M059J (cell line): ENCODE measurements at regions not wholly inside any gene's neighbourhood (a gene's known extent, or its start where the extent isn't known, plus 50 kb on each side); places are given as distances from the start of the nearest gene placed in this dataset.
A peak's percentile ranks its signal among the peaks of the same experiment; 100 is the strongest.

Experiments
- DNase-seq: peaks from one replicate; pipeline ENCODE4 v3.0.0-alpha.2; 2012; ENCODE audit warnings: low read depth

DNA sequence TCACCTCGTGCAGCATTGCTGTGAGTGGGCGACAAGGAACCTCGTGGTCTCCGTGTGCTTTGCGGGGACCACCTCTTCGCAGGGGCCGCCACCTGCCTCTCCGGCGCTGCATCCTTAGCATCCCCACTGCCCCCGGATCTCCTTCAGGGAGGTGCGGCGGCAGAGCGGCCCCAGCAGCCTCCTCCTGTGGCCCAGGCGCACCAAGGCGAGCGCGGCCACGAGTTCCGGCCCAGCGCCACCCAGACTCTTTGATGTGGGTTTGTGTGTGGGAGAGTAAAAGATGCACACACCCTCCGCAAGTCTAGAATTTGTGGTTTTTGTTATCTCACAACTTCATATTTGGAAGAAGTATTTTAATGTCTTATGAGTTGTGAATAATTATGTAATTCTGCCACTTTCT is 118.8 kb upstream of the DIO3 start:
- DNase-seq: no peak

DNA sequence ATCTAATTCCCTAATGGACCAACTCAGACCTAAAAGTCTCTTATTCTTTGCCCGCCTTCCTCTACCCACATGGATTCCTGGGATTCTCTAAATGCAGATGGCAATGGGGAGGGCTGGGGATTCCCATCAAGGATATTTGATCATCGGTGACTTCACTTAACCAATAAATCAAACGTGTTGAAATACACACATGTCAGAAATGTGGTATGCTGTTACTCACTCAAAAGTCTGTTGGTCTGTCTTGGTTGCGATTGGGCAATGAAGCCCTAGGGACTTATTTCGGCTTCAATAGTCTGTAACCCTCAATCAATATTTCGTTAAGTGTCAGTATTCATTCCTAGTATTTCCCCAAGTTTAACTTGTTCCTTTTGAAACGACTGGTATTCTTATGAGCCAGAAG is 117.2 kb upstream of the DIO3 start:
- DNase-seq: peak; percentile 70

DNA sequence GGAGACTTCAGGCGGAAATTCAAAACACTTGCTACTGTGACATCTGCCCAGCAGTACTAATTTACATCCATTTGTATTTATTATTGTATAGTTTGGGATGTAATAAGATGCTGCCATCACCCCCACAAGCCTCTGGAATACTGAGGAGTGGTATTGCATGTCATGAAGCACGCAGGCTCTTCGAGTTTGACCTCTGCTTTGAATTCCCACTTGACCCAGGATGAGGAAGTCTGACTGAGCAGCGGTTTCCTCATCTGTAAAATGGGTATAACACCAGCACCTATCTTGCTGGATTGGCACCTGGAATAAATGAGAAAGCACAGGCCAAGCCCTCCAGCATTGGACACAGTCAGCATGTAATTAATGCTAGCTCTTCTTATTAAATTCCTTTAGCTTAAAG is 116.0 kb upstream of the DIO3 start:
- no peak for DNase-seq

GRCh38 chr14:101446387-101446969 is 114.8 kb upstream of the DIO3 start:
- no peak for DNase-seq

DNA sequence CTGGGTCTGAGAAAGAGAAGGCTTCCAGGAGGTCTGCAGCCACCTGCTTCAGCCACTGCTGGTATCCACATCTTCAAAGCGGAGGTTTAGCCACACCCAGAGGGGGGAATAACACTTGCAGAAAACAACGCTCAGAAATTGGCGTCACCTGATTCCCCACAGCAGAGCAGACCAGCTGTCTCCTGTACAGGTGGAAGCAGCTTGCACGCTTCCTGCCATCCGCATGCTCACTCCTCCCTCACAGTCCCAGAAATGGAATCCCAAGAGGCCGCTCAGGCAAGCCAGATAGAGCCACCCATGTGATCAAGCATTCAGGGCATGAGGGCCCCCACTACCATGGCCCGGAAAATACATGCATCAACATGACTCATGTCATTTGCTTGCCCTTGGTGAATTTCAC is 112.2 kb upstream of the DIO3 start:
- no peak for DNase-seq

GRCh38 chr14:101451166-101451565 is 110.1 kb upstream of the DIO3 start:
- no peak for DNase-seq

DNA sequence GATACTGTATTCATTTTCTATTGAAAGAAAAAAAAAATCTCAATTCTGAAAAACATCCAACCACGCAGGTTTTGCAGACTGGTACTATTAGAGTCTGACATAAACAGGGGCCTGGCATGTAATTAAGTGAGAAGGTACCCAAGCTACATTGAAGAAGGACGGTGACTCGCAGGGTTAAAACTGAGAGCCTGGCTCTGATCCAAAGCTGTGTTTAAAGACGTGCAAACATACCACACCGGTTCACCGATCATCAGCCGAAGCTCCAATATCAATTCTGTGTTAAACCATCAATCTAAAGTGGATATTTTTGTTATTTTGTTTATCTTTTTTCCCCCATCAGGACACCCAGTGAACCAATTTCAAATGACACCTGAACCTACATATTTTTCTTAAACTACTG is 108.1 kb upstream of the DIO3 start:
- DNase-seq: no peak

DNA sequence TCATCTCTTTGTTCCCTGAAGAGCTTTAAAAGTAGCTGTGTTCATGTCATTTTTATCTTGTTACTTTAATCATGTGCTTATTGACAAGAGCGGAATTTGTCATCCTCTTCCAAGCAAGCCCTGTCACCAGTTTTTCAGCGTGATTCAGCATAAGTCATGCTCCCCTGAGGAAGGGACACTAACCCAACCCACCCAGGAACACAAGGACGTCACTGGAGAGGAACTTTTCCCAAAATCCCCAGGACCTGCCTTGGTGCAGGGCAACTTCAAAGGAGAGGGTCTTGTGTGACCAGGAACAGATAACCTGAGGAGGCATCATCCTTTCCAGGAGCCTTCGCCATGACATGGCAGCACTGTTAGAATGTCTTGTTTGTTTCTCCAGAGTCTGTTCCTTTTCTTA is 107.1 kb upstream of the DIO3 start:
- peak; percentile 46 for DNase-seq

DNA sequence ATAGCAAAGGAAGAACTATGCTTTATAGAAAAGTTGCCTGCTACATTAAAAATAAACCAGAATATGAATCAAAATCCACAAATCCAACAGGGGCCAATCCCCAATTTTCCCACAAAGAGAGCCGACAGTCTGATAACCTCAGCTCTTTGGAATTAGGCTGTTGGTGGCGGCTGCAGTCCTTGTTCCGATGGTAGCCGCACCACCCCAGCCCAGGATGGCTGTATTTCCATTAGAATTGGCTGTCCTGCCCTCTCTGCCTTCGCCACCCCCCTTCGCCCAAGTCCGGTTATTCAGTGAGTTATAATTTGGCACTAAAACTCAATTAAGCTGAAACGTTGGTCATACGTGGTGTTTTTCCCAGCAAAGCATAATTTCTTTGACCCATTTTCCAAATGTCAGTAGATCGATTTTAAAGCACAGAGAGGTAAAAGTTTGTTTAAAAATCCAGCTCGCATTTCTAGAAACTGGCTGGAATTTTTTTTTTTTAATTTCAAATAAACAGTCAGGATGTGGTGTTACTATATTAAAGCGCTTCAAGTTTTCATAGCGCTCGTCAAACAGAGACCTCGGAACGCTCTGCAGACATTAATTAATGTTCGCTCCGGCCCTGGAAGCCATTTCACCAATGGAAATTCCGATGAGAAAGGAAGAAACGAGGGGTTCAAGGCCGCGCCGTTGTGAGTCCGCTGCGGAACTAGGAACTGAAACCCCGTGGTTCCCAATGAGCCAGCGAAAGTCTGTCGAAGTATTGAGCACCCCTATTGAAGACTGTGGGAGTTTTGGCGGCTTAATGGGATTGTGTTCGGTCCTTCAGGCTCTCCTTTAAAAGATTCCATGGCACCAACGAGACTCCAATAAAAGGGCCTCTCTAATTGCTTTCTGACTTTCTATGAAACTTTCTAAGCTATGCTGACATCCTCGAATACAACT is 104.8 kb upstream of the DIO3 start:
- no peak for DNase-seq

DNA sequence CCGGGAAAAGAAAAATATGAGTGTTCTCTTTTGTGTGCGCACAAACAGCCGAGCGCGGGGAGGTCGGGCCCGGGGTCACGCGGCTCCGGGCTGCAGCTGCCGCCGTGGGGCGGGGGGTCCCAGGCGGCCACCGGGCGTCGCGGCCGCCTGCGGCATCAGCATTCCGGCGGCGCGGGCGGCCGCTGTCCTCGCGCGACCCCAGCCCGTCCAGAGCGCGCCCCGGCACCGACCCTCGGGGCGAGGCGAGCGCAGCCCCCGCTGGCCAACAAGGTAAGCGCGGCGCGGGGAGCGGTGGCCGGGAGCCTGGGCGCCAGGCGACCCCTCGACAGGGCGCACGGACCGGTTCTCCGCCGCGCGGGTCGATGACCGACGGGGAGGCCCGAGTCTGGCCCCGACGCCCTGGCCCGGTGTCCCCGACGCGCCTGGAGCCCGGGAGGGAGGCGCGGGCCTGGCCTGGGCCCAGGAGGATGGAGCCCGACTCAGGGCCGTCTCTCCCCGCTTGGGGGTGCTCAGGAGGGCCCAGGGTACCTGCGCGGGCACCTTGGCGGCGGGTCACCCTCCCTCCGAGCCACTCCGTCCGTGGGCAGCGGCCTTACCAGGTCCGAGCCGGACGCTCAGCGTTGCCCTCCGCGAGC is 103.9 kb upstream of the DIO3 start:
- DNase-seq: no peak

- no peak for DNase-seq
These were observed 103.2 kb upstream of the DIO3 start for GRCh38 chr14:101457936-101458740.

GRCh38 chr14:101458741-101459550 is 102.3 kb upstream of the DIO3 start:
- DNase-seq: no peak

- no peak for DNase-seq
These were observed 101.8 kb upstream of the DIO3 start for GRCh38 chr14:101459551-101459900.

DNA sequence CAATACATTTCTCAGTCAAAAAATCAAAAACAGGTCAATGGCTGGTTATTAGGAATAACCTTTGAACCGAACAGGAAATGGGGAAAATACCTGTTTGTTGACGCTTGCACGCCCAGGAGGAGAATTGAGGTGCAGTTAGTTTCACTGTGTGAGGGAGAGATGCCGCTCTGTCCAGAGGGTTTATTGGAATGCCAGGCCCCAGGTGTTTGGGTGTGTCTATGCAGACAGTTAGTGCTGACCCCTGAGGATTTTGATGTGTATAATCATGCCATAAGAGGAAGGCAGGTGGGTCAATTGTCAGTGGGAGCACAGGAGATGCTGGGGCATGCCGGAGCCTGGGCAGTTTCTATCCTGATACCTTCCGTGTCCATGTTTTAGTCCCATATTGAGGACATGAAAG is 100.8 kb upstream of the DIO3 start:
- DNase-seq: no peak

- DNase-seq: no peak
These were observed 100.1 kb upstream of the DIO3 start for GRCh38 chr14:101460986-101461750.

DNA sequence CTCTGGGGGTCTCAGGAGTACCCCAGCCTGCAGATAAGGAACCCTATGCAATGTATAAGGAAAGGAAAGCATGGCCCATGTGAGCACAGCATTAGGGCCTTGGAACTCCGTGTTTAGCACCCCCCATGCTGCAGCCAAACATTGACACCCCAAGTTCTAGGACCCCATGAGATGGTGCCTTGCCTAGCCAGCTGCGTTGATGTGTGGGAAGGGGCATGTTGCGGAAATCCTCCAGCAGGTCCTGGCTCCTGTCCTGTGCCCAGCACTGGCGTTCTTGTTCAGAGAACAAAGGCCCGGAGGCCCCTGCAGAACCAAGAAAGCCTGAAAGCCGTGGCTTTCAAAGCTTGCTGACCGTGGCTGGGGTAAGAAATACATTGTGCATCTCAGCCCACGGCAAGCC is 99.4 kb upstream of the DIO3 start:
- DNase-seq: no peak

- DNase-seq: no peak
These were observed 98.3 kb upstream of the DIO3 start for GRCh38 chr14:101462726-101463565.

DNA sequence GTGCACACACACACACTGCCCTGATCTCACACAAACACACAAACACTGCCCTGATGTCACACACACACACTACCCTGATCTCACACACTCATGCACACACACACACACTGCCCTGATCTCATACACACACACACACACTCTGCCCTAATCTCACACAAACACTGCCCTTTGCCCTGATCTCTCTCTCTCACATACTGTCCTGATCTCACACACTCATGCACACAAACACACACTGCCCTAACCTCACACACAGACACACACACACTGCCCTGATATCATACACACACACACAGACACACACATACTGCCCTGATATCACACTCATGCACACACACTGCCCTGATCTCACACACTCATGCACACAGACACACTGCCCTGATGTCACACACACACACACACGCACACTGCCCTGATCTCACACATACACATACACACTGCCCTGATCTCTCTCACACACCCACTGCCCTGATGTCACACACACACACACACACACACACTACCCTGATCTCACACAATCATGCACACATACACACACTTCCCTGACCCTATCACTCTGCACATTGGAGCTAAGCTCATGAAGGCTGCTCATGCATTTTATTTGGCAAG is 97.6 kb upstream of the DIO3 start:
- no peak for DNase-seq

GRCh38 chr14:101464310-101464983 is 96.8 kb upstream of the DIO3 start:
- DNase-seq: no peak
